ENCODE measurements at regions not wholly inside any gene's neighbourhood (a gene's known extent, or its start where the extent isn't known, plus 50 kb on each side); places are given as distances from the start of the nearest gene placed in this dataset.

DNA sequence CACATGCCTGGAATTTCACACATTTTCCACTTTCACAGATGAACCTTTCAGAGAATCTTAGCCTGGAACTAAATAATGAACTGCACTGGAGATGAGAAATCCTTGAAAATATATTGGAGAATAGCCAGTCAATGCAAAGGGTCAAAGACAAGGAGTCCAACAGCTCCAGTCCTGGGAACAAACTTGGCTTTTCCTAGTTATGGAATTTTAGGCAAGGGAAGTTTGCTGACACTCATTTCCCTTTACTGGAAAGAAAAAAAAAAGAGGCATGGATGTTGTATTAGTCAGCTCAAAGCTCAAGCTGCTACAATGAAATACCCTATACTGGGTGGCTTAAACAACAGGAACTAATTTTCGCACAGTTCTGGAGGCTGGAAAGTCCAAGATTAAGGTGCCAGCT lies 690.8 kb upstream of the ARPP21 start:
- DNase-seq (ENCODE audit: low read depth), result no peak
- H3K4me3 ChIP-seq (ENCODE audit: low read depth, low read length), result no peak overlapping the region
- TF ChIP-seq, protein P1, sequence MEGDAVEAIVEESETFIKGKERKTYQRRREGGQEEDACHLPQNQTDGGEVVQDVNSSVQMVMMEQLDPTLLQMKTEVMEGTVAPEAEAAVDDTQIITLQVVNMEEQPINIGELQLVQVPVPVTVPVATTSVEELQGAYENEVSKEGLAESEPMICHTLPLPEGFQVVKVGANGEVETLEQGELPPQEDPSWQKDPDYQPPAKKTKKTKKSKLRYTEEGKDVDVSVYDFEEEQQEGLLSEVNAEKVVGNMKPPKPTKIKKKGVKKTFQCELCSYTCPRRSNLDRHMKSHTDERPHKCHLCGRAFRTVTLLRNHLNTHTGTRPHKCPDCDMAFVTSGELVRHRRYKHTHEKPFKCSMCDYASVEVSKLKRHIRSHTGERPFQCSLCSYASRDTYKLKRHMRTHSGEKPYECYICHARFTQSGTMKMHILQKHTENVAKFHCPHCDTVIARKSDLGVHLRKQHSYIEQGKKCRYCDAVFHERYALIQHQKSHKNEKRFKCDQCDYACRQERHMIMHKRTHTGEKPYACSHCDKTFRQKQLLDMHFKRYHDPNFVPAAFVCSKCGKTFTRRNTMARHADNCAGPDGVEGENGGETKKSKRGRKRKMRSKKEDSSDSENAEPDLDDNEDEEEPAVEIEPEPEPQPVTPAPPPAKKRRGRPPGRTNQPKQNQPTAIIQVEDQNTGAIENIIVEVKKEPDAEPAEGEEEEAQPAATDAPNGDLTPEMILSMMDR (IDR thresholded peaks at IDR 0.05; ENCODE audit: low read depth, low read length, missing control alignments), result no peak

DNA sequence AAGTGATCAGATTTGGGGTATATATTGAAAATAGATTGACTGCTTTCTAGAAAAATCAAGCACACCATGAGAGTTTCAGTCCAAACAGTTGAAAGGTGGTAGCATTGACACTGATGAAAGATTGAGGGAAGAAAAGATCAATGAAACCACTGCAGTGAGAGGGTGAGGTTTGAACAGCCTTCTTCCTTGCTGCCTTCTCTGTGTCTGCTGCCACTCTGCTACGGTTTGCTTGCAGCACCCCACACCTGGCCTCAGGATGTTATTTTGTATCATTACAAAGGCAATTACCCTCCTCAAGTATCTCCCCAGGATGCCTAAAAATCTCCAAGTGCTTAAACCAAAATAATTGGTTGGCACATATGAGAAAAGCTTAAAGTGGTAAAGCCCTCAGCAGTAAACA lies 683.6 kb upstream of the ARPP21 start:
- H3K4me3 ChIP-seq (ENCODE audit: low read depth, low read length), result no peak overlapping the region
- DNase-seq (ENCODE audit: low read depth), result no peak
- TF ChIP-seq, protein P1 (IDR thresholded peaks at IDR 0.05; ENCODE audit: low read depth, low read length, missing control alignments), result no peak

GRCh38 chr3:34956511-34956910 lies 682.8 kb upstream of the ARPP21 start:
- TF ChIP-seq, protein P1 (IDR thresholded peaks at IDR 0.05; ENCODE audit: low read depth, low read length, missing control alignments), result no peak
- DNase-seq (ENCODE audit: low read depth), result no peak
- no peak overlapping the region for H3K4me3 ChIP-seq (ENCODE audit: low read depth, low read length)

GRCh38 chr3:34957677-34958076 lies 681.6 kb upstream of the ARPP21 start:
- TF ChIP-seq, protein P1 (IDR thresholded peaks at IDR 0.05; ENCODE audit: low read depth, low read length, missing control alignments), result no peak
- no peak overlapping the region for H3K4me3 ChIP-seq (ENCODE audit: low read depth, low read length)
- no peak for DNase-seq (ENCODE audit: low read depth)

DNA sequence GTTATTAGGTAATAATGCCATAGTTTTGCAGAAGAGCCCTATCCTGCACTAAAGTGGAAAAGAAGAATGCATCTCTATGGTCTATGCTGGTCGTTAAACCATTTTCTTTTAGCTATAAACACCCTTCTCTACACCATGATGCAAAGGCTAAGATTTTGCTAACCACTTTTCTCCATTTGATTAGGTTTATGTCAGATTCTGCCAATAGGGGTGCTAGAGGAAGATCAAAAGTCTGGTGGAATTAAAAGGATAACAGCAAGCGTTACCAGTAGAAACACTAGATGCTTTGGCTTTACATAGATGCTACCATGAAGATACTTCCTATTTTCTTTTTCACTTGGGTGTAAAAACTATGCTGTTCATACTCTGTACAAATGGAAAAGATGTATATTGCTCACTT lies 669.8 kb upstream of the ARPP21 start:
- no peak for DNase-seq (ENCODE audit: low read depth)
- H3K4me3 ChIP-seq (ENCODE audit: low read depth, low read length), result no peak overlapping the region
- TF ChIP-seq, protein P1 (IDR thresholded peaks at IDR 0.05; ENCODE audit: low read depth, low read length, missing control alignments), result no peak

DNA sequence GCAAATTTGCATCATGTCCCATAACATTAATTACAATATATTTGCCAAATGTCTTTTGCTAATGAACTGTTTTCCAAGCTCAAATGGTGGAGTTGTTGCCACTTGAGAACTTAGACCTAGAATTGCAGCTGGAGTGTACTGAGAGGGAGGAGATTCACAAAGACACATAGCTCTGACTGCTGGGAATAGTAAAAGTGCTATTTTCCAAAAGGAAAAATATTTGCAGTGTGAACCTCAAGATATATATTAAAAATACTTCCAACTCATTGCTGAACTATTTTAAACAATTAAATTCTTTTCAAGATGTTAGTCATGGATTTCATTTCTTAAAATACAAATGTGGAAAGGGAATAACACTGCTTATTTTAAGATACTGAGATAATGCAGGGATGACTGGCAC lies 666.8 kb upstream of the ARPP21 start:
- H3K4me3 ChIP-seq (ENCODE audit: low read depth, low read length), result no peak overlapping the region
- TF ChIP-seq, protein P1 (IDR thresholded peaks at IDR 0.05; ENCODE audit: low read depth, low read length, missing control alignments), result no peak
- no peak for DNase-seq (ENCODE audit: low read depth)

DNA sequence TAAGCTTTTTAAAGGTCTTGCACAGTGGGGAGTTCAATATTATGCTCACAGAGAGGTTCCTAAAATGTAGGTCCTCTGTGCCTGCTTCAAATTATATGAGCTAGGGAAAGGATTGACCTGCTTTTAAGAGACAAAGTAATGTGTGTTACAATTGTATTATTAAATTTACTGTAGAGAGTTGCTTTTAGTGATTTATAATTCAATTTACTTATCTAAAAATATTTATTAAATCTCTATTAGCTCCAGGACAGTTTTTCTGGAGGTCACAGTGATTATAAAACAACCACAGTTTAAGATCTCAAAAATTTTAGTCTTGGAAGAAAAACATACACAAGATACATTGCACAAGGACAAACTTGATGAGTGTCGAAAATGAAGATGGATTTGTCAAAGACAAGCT lies 665.7 kb upstream of the ARPP21 start:
- H3K4me3 ChIP-seq (ENCODE audit: low read depth, low read length), result no peak overlapping the region
- no peak for DNase-seq (ENCODE audit: low read depth)
- TF ChIP-seq, protein P1 (IDR thresholded peaks at IDR 0.05; ENCODE audit: low read depth, low read length, missing control alignments), result no peak

Data from GM12864 (cell line).